IPS-18c (cell line): ENCODE measurements at regions not wholly inside any gene's neighbourhood (a gene's known extent, or its start where the extent isn't known, plus 50 kb on each side); places are given as distances from the start of the nearest gene placed in this dataset.
"Not testable (repeated sequence)": the region's sequence is repeated elsewhere in the genome, so short reads cannot be mapped to it uniquely, and the experiment has no call there.

ENCODE experiments used
- H3K4me3 ChIP-seq: 2 replicates; pipeline ENCODE4 v1.7.0; 2013; ENCODE audit warnings: low read depth, mild to moderate bottlenecking, low read length, moderate library complexity; ENCODE audit not compliant: insufficient read depth
- H3K9me3 ChIP-seq: one replicate; pipeline ENCODE4 v1.6.1; 2013; ENCODE audit warnings: mild to moderate bottlenecking, low read length, moderate library complexity; ENCODE audit not compliant: control insufficient read depth, insufficient read depth

GRCh38 chr1:217989510-217989909 is 295.6 kb upstream of the RRP15 start:
- H3K9me3 ChIP-seq: no peaks in the 10 kb centered on the region

GRCh38 chr1:217993439-217993838 is 291.7 kb upstream of the RRP15 start:
- no peak overlapping the region for H3K4me3 ChIP-seq
- H3K9me3 ChIP-seq: no peaks in the 10 kb centered on the region

More at GRCh38 chr1:217989510-217989909, 295.6 kb upstream of the RRP15 start:
- H3K4me3 ChIP-seq: no peak overlapping the region

GRCh38 chr1:218008296-218008695 is 276.8 kb upstream of the RRP15 start:
- H3K9me3 ChIP-seq, H3K4me3 ChIP-seq: not testable (repeated sequence)

GRCh38 chr1:218015106-218015505 is 270.0 kb upstream of the RRP15 start:
- not testable (repeated sequence) for H3K9me3 ChIP-seq, H3K4me3 ChIP-seq

- H3K9me3 ChIP-seq: peaks cover 3% of the 10 kb centered on the region
- H3K4me3 ChIP-seq: no peak overlapping the region
Observed at GRCh38 chr1:218024211-218024720, 260.8 kb upstream of the RRP15 start.

- no peak overlapping the region for H3K4me3 ChIP-seq
Observed at GRCh38 chr1:218025454-218025853, 259.6 kb upstream of the RRP15 start.

GRCh38 chr1:218027152-218027551 is 257.9 kb upstream of the RRP15 start:
- Histone ChIP-seq H3K4me3 (no peak overlapping the region; the same call in 1 of the 2 replicates), H3K9me3 (no peaks in the 10 kb centered on the region)

More at GRCh38 chr1:218025454-218025853, 259.6 kb upstream of the RRP15 start:
- H3K9me3 ChIP-seq: peaks cover 3% of the 10 kb centered on the region

GRCh38 chr1:218030846-218031245 is 254.2 kb upstream of the RRP15 start:
- no peaks in the 10 kb centered on the region for H3K9me3 ChIP-seq
- no peak overlapping the region for H3K4me3 ChIP-seq

GRCh38 chr1:218031901-218032300 is 253.2 kb upstream of the RRP15 start:
- Histone ChIP-seq H3K9me3 (no peaks in the 10 kb centered on the region), H3K4me3 (no peak overlapping the region)

- Histone ChIP-seq H3K4me3 (no peak overlapping the region), H3K9me3 (no peaks in the 10 kb centered on the region)
Observed at GRCh38 chr1:218034468-218034867, 250.6 kb upstream of the RRP15 start.

GRCh38 chr1:218048828-218049420 is 236.2 kb upstream of the RRP15 start:
- Histone ChIP-seq H3K4me3 (no peak overlapping the region), H3K9me3 (no peaks in the 10 kb centered on the region)

- H3K9me3 ChIP-seq: no peaks in the 10 kb centered on the region
Observed at GRCh38 chr1:218049641-218050040, 235.5 kb upstream of the RRP15 start.

GRCh38 chr1:218058730-218059129 is 226.4 kb upstream of the RRP15 start:
- H3K9me3 ChIP-seq: no peaks in the 10 kb centered on the region
- no peak overlapping the region for H3K4me3 ChIP-seq

More at GRCh38 chr1:218049641-218050040, 235.5 kb upstream of the RRP15 start:
- H3K4me3 ChIP-seq: no peak overlapping the region

- Histone ChIP-seq H3K4me3 (no peak overlapping the region), H3K9me3 (no peaks in the 10 kb centered on the region)
Observed at GRCh38 chr1:218064426-218064825, 220.7 kb upstream of the RRP15 start.

- Histone ChIP-seq H3K4me3 (no peak overlapping the region), H3K9me3 (no peaks in the 10 kb centered on the region)
Observed at GRCh38 chr1:218066332-218066731, 218.8 kb upstream of the RRP15 start.

GRCh38 chr1:218068241-218068640 is 216.9 kb upstream of the RRP15 start:
- no peak overlapping the region for H3K4me3 ChIP-seq
- no peaks in the 10 kb centered on the region for H3K9me3 ChIP-seq

GRCh38 chr1:218069180-218069579 is 215.9 kb upstream of the RRP15 start:
- no peaks in the 10 kb centered on the region for H3K9me3 ChIP-seq
- H3K4me3 ChIP-seq: no peak overlapping the region

- no peak overlapping the region for H3K4me3 ChIP-seq
- no peaks in the 10 kb centered on the region for H3K9me3 ChIP-seq
Observed at GRCh38 chr1:218073062-218073461, 212.0 kb upstream of the RRP15 start.

GRCh38 chr1:218078916-218079315 is 206.2 kb upstream of the RRP15 start:
- no peak overlapping the region for H3K4me3 ChIP-seq
- H3K9me3 ChIP-seq: no peaks in the 10 kb centered on the region
